ENCODE measurements at regions not wholly inside any gene's neighbourhood (a gene's known extent, or its start where the extent isn't known, plus 50 kb on each side); places are given as distances from the start of the nearest gene placed in this dataset.
A peak's percentile ranks its signal among the peaks of the same experiment; 100 is the strongest.

DNA sequence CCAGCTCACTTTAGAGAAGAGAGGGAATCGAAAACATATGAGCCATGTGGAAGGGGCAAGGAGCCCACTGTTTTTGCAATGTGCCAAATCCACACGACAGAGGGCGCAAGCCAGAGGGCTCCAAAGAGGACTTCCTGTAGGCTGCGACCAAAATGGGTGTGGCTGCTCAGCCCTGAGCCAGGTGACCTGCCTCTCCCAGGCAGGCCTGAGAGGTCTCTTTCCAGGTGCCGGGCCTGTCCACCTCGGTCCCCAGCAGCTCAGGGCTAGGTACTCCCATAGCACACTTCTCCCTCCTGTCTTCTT, 153.8 kb downstream of the TTC32 start:
- ChIA-PET POLR2A (ENCODE audit: low non-redundant PET) (interaction anchor here (0.6 kb wide), 1 partner anchor 1329 kb away, joined by 5 read pairs; no protein-coding TSS in a partner anchor), CTCF (no interaction called here)
- no peaks in the 10 kb centered on the region for H3K36me3 ChIP-seq (ENCODE audit: insufficient read depth, low read length, poor library complexity, severe bottlenecking)
- no peak for DNase-seq (ENCODE audit: low spot score)
- H3K27ac ChIP-seq (ENCODE audit: low read depth, low read length, poor library complexity, severe bottlenecking): no peak overlapping the region
- H3K4me3 ChIP-seq (ENCODE audit: low read depth, low read length, poor library complexity, severe bottlenecking): no peak overlapping the region
- TF ChIP-seq, protein P1, sequence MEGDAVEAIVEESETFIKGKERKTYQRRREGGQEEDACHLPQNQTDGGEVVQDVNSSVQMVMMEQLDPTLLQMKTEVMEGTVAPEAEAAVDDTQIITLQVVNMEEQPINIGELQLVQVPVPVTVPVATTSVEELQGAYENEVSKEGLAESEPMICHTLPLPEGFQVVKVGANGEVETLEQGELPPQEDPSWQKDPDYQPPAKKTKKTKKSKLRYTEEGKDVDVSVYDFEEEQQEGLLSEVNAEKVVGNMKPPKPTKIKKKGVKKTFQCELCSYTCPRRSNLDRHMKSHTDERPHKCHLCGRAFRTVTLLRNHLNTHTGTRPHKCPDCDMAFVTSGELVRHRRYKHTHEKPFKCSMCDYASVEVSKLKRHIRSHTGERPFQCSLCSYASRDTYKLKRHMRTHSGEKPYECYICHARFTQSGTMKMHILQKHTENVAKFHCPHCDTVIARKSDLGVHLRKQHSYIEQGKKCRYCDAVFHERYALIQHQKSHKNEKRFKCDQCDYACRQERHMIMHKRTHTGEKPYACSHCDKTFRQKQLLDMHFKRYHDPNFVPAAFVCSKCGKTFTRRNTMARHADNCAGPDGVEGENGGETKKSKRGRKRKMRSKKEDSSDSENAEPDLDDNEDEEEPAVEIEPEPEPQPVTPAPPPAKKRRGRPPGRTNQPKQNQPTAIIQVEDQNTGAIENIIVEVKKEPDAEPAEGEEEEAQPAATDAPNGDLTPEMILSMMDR (conservative IDR thresholded peaks at IDR 0.05; ENCODE audit: low read depth, low read length): no peak
- TF ChIP-seq EZH2 (IDR thresholded peaks at IDR 0.05; ENCODE audit: borderline replicate concordance, low read depth, low read length, poor library complexity, severe bottlenecking): no peak
- intact Hi-C loops (cut with micrococcal nuclease; ENCODE audit: unreplicated experiment): loop anchor here (5.0 kb wide), 2 partner anchors 391 to 996 kb away; partner anchors contain the start of gene OSR1
- no peaks in the 10 kb centered on the region for H3K9me3 ChIP-seq (ENCODE audit: low read depth, low read length, poor library complexity, severe bottlenecking)
- no peaks in the 10 kb centered on the region for H3K27me3 ChIP-seq (replicated peaks; ENCODE audit: insufficient read depth, low read depth, low read length, poor library complexity)
- no TSS peak for BruUV-seq (replicated peaks)
- H3K4me1 ChIP-seq (ENCODE audit: insufficient read depth, low read length, poor library complexity, severe bottlenecking): no peaks in the 10 kb centered on the region

DNA sequence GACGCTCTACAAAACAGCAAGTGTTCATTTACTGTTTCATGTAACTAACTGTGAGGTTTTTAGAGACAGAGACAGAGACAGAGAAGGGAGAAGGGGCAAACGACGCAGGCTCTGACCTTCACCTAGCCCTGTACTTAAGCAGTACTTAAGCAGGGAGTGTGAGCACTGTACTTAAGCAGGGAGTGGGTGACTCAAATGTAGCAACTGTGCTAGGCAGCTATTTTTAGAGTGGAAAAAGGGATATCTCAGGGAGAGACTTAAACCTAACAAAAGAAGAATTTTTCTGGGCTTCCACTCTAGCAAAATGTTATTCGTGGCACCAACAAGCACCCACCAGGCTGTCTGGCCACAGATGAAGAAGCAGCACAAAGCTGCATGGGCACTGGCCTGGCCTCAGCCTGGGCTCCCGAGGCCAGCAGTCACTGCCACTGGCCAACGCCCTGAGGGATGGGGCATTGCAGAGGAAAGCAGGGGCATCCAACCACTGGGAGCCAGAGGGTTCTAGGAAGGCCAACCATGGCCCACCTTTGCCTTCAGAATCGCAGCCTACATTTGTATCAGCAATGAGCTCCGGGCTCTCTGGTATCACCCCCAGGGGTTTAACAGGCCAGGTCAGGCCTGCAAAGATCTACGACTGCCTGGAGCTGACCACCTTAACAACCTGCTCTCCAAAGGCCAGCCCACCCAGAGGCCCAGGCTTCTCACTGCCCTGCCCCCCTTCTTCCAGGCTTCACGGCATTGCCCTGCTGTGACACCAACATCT, 154.3 kb downstream of the TTC32 start:
- TF ChIP-seq, protein P1 (conservative IDR thresholded peaks at IDR 0.05; ENCODE audit: low read depth, low read length): no peak
- TF ChIP-seq EZH2 (IDR thresholded peaks at IDR 0.05; ENCODE audit: borderline replicate concordance, low read depth, low read length, poor library complexity, severe bottlenecking): no peak
- ChIA-PET CTCF (no interaction called here), POLR2A (ENCODE audit: low non-redundant PET) (interaction anchor here (0.6 kb wide), 1 partner anchor 1328 kb away, joined by 5 read pairs; no protein-coding TSS in a partner anchor)
- no peaks in the 10 kb centered on the region for H3K9me3 ChIP-seq (ENCODE audit: low read depth, low read length, poor library complexity, severe bottlenecking)
- BruUV-seq (replicated peaks): no TSS peak
- DNase-seq (ENCODE audit: low spot score): no peak
- H3K27ac ChIP-seq (ENCODE audit: low read depth, low read length, poor library complexity, severe bottlenecking): no peak overlapping the region
- H3K36me3 ChIP-seq (ENCODE audit: insufficient read depth, low read length, poor library complexity, severe bottlenecking): no peaks in the 10 kb centered on the region
- no peaks in the 10 kb centered on the region for H3K27me3 ChIP-seq (replicated peaks; ENCODE audit: insufficient read depth, low read depth, low read length, poor library complexity)
- intact Hi-C loops (cut with micrococcal nuclease; ENCODE audit: unreplicated experiment): loop anchor here (5.0 kb wide), 2 partner anchors 390 to 995 kb away; partner anchors contain the start of gene OSR1
- no peaks in the 10 kb centered on the region for H3K4me1 ChIP-seq (ENCODE audit: insufficient read depth, low read length, poor library complexity, severe bottlenecking)
- no peak overlapping the region for H3K4me3 ChIP-seq (ENCODE audit: low read depth, low read length, poor library complexity, severe bottlenecking)

DNA sequence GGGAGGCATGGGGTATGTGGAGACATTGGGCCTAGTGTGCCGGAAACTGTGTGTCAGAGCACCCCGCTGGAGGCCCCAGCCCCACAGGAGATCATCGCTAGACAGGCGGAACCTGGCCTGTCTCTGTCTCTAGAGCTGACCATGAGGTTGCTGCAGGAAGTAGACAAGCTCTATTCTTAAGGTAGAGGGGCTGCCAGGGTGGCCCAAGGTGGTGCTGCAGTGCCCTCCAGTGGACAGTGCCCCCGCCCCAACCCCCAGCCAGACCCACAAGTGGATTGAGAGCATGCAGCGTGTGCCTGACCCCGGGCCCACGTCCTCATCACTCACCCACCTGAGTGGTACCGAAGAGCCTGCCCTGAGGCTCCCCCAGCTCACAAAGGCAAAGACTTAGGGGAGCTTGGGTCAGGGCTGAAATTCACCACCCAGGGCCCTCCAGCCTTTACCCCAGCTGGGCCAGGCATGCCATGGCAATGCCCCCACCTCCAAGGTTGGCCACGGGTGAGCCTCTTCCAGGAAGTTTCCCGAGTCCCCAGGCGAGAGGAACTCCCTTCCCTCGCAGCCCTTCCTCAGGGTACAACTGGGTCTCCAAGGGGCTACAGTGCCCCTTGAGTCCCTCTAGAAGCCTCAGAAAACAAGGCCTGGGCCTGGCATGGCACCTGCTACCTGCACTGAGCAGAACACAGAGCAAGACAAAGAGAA, 155.0 kb downstream of the TTC32 start:
- no peak overlapping the region for H3K27ac ChIP-seq (ENCODE audit: low read depth, low read length, poor library complexity, severe bottlenecking)
- intact Hi-C loops (cut with micrococcal nuclease; ENCODE audit: unreplicated experiment): loop anchor here (5.0 kb wide), 2 partner anchors 389 to 994 kb away; partner anchors contain the start of gene OSR1
- H3K4me3 ChIP-seq (ENCODE audit: low read depth, low read length, poor library complexity, severe bottlenecking): no peak overlapping the region
- CTCF ChIA-PET: interaction anchor here (0.9 to 1.0 kb wide), 2 partner anchors 377 to 396 kb away, joined by 4 read pairs; no protein-coding TSS in a partner anchor
- POLR2A ChIA-PET (ENCODE audit: low non-redundant PET): no interaction called here
- H3K36me3 ChIP-seq (ENCODE audit: insufficient read depth, low read length, poor library complexity, severe bottlenecking): no peaks in the 10 kb centered on the region
- H3K4me1 ChIP-seq (ENCODE audit: insufficient read depth, low read length, poor library complexity, severe bottlenecking): no peaks in the 10 kb centered on the region
- no peaks in the 10 kb centered on the region for H3K9me3 ChIP-seq (ENCODE audit: low read depth, low read length, poor library complexity, severe bottlenecking)
- TF ChIP-seq, protein P1 (conservative IDR thresholded peaks at IDR 0.05; ENCODE audit: low read depth, low read length): peak; percentile 54
- no peak for TF ChIP-seq EZH2 (IDR thresholded peaks at IDR 0.05; ENCODE audit: borderline replicate concordance, low read depth, low read length, poor library complexity, severe bottlenecking)
- peak; percentile 35 for DNase-seq (ENCODE audit: low spot score)
- H3K27me3 ChIP-seq (replicated peaks; ENCODE audit: insufficient read depth, low read depth, low read length, poor library complexity): no peaks in the 10 kb centered on the region
- no TSS peak for BruUV-seq (replicated peaks)
